ENCODE measurements at regions not wholly inside any gene's neighbourhood (a gene's known extent, or its start where the extent isn't known, plus 50 kb on each side); places are given as distances from the start of the nearest gene placed in this dataset.
"Not testable (repeated sequence)": the region's sequence is repeated elsewhere in the genome, so short reads cannot be mapped to it uniquely, and the experiment has no call there.

GRCh38 chr14:71328183-71328582 is 420.9 kb downstream of the PCNX1 start:
- no peak for DNase-seq (ENCODE audit: low spot score)

GRCh38 chr14:71328954-71329353 is 421.7 kb downstream of the PCNX1 start:
- no peak for DNase-seq (ENCODE audit: low spot score)

DNA sequence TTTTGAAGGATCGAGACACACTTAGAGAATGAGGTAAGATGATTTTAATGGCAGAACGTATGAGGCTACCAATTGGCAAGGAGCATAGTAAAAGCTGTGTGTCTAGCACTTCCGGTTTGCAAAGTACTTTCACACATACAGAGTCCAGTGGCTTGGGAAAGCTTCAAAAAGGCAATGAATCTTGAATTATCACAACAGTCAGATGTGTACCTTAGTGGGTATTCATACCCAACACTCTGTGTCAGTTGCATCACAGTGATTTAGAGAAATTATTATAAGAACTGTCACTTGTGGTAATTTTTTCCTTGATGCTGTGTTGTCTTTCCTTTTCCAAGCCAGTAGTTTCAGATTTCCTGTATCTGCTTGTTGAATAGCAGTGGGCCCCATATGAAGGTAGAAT is 424.1 kb downstream of the PCNX1 start:
- no peak for DNase-seq (ENCODE audit: low spot score)

GRCh38 chr14:71332476-71332875 is 425.2 kb downstream of the PCNX1 start:
- DNase-seq (ENCODE audit: low spot score) = no peak

- no peak for DNase-seq (ENCODE audit: low spot score)
Measured at GRCh38 chr14:71333705-71334104, 426.4 kb downstream of the PCNX1 start.

DNA sequence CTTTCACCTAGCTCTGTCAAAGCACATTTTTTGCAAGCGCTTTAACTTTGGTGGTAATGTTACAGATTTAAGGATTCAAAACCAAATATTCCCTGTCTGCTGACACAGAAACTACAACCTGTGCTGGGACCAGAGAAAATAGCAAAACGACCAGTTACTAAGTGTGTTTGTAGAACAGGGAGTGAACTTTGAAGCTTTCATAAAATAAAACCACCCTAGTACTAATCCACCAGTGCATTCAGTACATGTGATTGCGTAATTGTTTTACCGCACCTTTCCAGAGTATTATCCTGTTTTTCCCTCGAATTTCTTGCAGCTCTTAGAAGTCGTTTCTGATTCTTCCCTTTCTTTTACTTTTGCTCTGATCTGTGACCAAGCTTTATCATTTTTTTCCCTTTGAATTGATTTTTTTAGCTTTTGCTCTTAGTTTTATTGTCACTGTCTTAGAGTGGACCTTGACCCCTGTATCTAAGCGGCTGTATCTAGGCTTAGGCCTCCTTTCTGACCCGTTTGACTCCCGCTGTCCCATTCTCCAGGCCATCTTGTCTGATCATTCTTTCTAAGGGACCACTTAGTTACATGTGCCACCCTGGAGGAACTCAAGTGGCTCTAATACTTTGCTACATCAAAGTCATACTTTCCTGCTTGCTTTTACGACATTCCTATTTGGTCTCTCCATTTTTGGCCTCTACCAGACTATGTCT is 429.4 kb downstream of the PCNX1 start:
- DNase-seq (ENCODE audit: low spot score) = no peak

DNA sequence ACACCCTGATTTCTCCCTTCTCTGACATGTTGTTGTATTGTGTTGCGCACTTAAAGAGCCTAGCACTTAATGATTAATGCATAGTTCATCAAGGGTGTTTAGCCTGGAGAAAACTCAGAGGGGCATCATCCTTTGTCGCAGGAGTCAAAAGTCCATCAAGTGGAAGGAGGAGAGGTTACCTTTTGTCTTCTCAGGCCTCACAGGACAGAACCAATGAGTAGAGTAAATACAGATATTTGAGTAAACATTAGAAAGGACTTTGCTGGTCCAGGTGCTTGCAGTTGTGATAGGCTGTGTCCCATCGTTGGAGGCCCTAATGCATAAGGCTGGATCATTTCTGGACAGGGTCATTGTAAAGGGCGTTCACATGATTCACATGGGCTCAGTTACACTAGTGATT is 430.9 kb downstream of the PCNX1 start:
- no peak for DNase-seq (ENCODE audit: low spot score)

- no peak for DNase-seq (ENCODE audit: low spot score)
Measured at GRCh38 chr14:71339650-71340415, 432.6 kb downstream of the PCNX1 start.

DNA sequence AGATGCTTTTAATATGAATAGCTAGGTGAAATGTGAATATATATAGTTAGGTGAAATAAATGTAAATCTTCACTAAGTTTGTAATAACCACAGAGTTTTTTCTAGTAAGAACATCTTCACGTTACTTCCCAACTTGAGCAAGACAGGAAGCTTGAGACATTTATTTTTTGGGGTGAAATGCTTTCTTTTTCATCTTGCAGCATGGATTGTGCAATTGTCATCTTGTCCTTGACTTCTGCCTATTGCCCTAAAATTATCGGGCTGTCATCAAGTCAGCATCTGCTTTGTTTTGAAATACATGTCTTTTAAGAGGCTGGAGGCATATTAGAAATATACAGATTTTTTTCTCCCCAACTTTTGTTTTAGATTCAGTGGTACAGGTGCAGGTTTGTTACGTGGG is 433.9 kb downstream of the PCNX1 start:
- DNase-seq (ENCODE audit: low spot score) = no peak

GRCh38 chr14:71343724-71344123 is 436.5 kb downstream of the PCNX1 start:
- no peak for DNase-seq (ENCODE audit: low spot score)

GRCh38 chr14:71344506-71344905 is 437.2 kb downstream of the PCNX1 start:
- no peak for DNase-seq (ENCODE audit: low spot score)

DNA sequence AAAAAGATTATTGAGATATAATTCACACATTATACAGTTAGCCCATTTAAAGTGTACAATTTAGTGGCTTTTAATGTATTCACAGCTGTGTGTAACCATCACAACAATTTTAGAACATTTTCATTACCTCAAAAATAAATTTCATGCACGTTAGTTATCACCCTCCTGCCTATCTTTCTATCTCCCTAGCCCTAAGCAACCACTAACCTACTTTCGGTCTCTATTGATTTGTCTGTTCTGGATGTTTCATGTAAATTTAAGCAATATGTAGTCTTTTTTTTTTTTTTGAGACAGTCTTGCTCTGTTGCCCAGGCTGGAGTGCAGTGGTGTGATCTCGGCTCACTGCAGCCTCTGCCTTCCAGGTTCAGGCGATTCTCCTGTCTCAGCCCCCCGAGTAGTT is 439.4 kb downstream of the PCNX1 start:
- no peak for DNase-seq (ENCODE audit: low spot score)

GRCh38 chr14:71348394-71348793 is 441.1 kb downstream of the PCNX1 start:
- DNase-seq (ENCODE audit: low spot score) = no peak

DNA sequence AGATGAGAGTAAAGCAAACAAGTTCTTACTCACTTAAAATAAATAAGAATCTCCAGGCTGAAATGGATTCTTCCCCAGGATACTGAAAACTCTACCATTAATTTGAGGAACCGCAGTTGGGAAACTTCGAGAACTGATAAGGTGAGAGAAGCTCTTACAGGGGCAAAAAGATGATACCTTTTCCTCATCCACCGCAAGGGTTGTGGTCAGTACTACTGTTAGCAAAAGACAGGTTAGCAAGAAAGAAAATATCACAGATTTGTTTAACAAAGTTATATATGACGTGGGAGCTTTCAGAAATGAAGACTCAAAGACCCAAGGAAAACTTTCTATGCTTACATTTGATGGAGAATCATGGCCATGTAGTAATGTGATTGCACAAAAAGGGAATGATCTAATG is 441.6 kb downstream of the PCNX1 start:
- DNase-seq (ENCODE audit: low spot score) = no peak

DNA sequence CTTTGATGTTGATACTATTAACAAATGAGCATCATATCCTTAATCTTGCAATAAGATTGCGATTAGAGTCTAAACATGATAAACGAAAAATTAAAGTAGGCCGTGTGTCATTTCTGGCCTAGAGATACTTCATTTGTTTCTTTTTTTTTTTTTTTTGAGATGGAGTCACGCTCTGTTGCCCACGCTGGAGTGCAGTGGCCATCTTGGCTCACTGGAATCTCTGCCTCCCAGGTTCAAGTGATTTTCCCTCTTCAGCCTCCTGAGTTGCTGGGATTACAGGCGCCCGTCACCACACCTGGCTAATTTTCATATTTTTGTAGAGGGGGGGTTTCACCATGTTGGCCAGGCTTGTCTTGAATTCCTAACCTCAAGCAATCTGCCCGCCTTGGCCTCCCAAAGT is 446.9 kb downstream of the PCNX1 start:
- no peak for DNase-seq (ENCODE audit: low spot score)

DNA sequence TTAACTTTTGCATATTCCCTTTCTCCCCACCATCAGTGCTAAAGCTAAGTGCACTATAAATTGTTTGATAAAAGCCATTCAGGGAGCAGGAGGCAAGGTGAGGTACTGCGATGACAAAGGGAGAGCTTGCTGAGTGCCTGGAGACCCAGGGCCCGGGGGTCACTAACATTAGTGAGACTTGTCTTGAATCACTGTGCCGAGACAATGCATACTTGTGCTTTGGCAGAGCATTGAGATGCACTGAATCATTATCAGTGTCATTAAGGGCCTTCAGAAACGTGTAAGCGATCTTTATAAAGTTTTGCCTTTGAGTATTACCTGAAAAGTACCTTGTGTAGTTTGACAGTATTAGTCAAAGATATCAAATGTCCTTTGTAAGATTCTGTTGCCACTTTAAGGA is 447.5 kb downstream of the PCNX1 start:
- no peak for DNase-seq (ENCODE audit: low spot score)

- DNase-seq (ENCODE audit: low spot score) = no peak
Measured at GRCh38 chr14:71355324-71356201, 448.3 kb downstream of the PCNX1 start.

DNA sequence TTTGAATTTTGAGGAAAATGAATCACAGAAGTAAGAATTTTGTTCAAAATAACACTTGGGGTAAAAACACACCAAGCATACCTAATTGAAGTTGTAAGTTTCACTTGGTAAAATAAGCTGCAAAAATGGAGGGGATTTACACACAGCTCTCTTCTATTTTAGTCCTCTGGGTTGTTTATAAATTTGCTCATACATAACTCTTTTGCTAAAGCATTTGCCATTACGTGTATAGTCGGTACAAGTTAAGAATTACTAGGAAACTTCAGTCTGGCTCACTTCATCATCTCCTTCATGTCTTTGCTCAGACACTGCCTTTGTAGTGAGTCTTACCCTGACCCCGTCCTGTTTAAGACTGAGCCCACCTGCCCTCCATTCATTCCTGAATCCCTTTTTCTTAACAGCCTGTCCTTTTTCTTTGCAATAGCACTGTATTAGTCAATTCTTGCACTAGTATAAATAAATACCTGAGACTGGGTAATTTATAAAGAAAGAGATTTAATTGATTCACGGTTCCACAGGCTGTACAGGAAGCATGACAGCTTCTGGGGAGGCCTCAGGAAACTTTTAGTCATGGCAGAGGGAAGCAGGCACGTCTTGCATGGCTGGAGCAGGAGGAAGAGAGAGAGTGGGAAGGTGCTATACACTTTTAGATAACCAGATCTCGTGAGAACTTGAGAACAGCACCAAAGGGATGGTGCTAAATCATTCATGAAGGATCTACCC is 451.1 kb downstream of the PCNX1 start:
- no peak for DNase-seq (ENCODE audit: low spot score)

DNA sequence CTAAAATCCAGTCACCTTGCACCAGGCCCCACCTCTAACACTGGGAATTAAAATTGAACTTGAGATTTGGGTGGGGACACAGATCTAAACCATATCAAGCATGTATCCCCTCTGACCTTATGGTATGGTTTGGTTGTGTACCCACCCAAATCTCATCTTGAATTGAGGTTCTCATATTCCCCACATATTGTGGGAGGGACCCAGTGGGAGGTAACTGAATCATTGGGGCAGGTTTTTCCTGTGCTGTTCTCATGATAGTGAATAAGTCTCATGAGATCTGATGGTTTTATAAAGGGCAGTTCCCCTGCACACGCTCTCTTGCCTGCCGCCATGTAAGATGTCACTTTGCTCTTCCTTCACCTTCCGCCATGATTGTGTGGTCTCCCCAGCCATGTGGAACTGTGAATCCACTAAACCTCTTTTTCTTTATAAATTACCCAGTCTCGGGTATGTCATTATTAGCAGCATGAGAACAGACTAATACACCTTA is 451.7 kb downstream of the PCNX1 start:
- not testable (repeated sequence) for DNase-seq (ENCODE audit: low spot score)

DNA sequence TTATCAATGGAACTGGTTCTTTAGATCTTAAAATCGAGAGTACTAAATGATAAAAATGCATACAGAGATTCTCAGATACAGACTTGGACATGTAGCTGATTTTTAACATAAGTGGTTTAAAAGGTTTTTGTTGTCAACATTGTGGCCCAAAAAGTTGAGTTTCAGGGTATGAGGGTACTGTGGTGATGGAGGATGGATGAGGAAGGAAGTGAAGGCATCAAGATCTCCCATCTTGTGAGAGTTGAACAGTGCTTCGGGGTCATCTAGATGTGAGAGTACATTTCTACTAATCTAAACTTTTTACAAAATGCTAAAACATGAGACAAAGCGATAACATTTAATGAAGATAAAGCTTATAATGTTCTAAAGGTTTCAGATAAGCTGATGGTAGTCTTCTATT is 452.6 kb downstream of the PCNX1 start:
- DNase-seq (ENCODE audit: low spot score) = no peak

DNA sequence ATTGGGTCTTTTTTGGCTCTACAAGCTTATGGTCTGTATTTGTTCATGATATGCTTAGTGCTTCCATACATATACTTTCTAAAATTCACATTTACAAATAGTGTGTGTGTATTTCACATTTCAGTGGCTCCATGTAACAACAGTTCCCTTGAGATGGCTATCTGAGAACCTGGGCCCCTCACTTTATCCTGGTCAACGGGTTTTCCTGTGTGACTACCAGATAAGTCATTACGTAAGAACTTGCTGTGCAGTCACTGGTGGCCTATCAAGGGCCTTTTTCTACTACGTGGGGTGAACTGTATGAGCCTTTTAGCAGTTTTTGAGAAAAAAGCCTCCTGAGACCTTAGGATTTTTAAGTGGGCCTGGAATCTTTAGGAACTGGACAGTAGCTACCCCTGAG is 454.1 kb downstream of the PCNX1 start:
- DNase-seq (ENCODE audit: low spot score) = no peak

DNA sequence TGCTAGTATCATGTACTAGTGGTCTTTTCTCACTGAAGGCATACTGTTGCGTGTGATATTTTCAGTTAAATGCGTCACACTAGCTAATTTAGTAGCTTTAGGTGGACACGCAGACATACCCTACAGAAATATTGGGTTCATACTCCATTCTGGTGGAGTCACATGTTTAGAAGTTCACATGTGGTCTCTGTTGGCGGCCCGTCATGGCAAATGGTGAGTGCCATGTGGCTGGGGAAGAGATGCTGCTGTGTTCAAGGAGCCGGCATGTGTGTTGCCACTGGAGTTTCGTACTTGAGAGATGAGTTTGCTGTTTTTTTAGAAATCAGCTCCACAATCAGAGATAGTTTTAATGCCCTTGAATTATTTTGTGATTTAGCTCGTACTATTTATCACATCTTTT is 454.6 kb downstream of the PCNX1 start:
- no peak for DNase-seq (ENCODE audit: low spot score)
